Caco-2 (cell line): ENCODE measurements at regions not wholly inside any gene's neighbourhood (a gene's known extent, or its start where the extent isn't known, plus 50 kb on each side); places are given as distances from the start of the nearest gene placed in this dataset.
A peak's percentile ranks its signal among the peaks of the same experiment; 100 is the strongest.

Experiments used
- BruUV-seq: library from RNA; stranded (reverse); fragments of 400-500 nt; replicated peaks from 2 replicates; lab custom pipeline; 2021; lab: Mats Ljungman, UMichigan
- CTCF ChIA-PET: fragments of 300-600 bp; sonication (Branson Sonifier 250); formaldehyde crosslinking; loops from one replicate; lab custom pipeline; 2022; ENCODE audit warnings: antibody characterized with exemption; lab: Charles Lee
- POLR2A ChIA-PET: fragments of 300-600 bp; sonication (Branson Sonifier 250); formaldehyde crosslinking; loops from one replicate; lab custom pipeline; 2022; ENCODE audit warnings: antibody characterized with exemption; lab: Charles Lee
- DNase-seq, 2 experiments: peaks; one replicate each; pipeline versions ENCODE4 v3.0.0 to v3.0.0-alpha.2; 2020 to 2022
- H3K27me3 ChIP-seq: replicated peaks from 2 replicates; pipeline ENCODE4 v1.6.0; 2011; ENCODE audit warnings: low read length; ENCODE audit not compliant: control insufficient read depth, insufficient read depth
- H3K36me3 ChIP-seq: 2 replicates; pipeline ENCODE4 v1.5.1; 2011; ENCODE audit warnings: low read length; ENCODE audit not compliant: control insufficient read depth, insufficient read depth
- H3K4me1 ChIP-seq: fragments of 250-450 bp; sonication (Bioruptor Pico); 2 replicates; pipeline ENCODE4 v1.5.1; 2020; ENCODE audit warnings: mild to moderate bottlenecking
- H3K4me3 ChIP-seq: 2 replicates; pipeline ENCODE4 v1.5.1; 2011; ENCODE audit warnings: low read depth, mild to moderate bottlenecking, control low read depth, low read length
- H3K9me3 ChIP-seq: fragments of 250-450 bp; sonication (Bioruptor Pico); 2 replicates; pipeline ENCODE4 v1.5.1; 2020; ENCODE audit warnings: mild to moderate bottlenecking, moderate library complexity
- H3K27ac Mint-ChIP-seq: one replicate; pipeline ENCODE4 v1.8.0; 2022; ENCODE audit warnings: mixed read lengths; ENCODE audit not compliant: unreplicated experiment
- H3K27me3 Mint-ChIP-seq: one replicate; pipeline ENCODE4 v1.8.0; 2022; ENCODE audit warnings: mixed read lengths; ENCODE audit not compliant: insufficient read depth, unreplicated experiment
- H3K36me3 Mint-ChIP-seq: one replicate; pipeline ENCODE4 v1.8.0; 2022; ENCODE audit warnings: mild to moderate bottlenecking, mixed read lengths; ENCODE audit not compliant: insufficient read depth, unreplicated experiment
- H3K4me1 Mint-ChIP-seq: one replicate; pipeline ENCODE4 v1.8.0; 2022; ENCODE audit warnings: low read depth, mixed read lengths; ENCODE audit not compliant: unreplicated experiment
- H3K4me3 Mint-ChIP-seq: one replicate; pipeline ENCODE4 v1.8.0; 2022; ENCODE audit warnings: mild to moderate bottlenecking, moderate library complexity, mixed read lengths; ENCODE audit not compliant: unreplicated experiment
- H3K9me3 Mint-ChIP-seq: one replicate; pipeline ENCODE4 v1.8.0; 2022; ENCODE audit warnings: mixed read lengths; ENCODE audit not compliant: unreplicated experiment
- CTCF ChIP-seq, 2 experiments: fragments of 200-600 bp in 1 of 2; IDR thresholded peaks; 1 replicate in 1 of 2; 2 replicates in 1 of 2; pipeline versions ENCODE4 v1.5.1 to v1.8.0; 2011 to 2022; ENCODE audit warnings: antibody characterized with exemption in 1 of 2, control low read depth in 1 of 2, inconsistent platforms in 1 of 2, low read depth in 1 of 2, low read length in 1 of 2, mild to moderate bottlenecking in 1 of 2, moderate library complexity in 1 of 2; ENCODE audit not compliant: insufficient read depth in 1 of 2, severe bottlenecking in 1 of 2, unreplicated experiment in 1 of 2
- intact Hi-C: fragments of 100-400 bp; cut with micrococcal nuclease; formaldehyde crosslinking; loops from one replicate; pipeline ENCODE4 v1.10.0; 2022; ENCODE audit not compliant: unreplicated experiment

- ChIA-PET CTCF (no interaction called here), POLR2A (no interaction called here)
- DNase-seq, result no peak
- H3K27me3 Mint-ChIP-seq, result no peaks in the 10 kb centered on the region
- intact Hi-C loops, result no loop called here
- peaks cover 28% of the 10 kb centered on the region for H3K4me1 ChIP-seq
- no peaks in the 10 kb centered on the region for H3K27me3 ChIP-seq
- H3K4me3 ChIP-seq, result no peak overlapping the region
- peaks cover 15% of the 10 kb centered on the region for H3K4me1 Mint-ChIP-seq
- no peaks in the 10 kb centered on the region for H3K36me3 ChIP-seq
- H3K27ac Mint-ChIP-seq, result no peak overlapping the region
- TF ChIP-seq CTCF (IDR thresholded peaks at IDR 0.05; ENCODE audit: insufficient read depth in 1 of 2, low read depth in 1 of 2, low read length in 1 of 2, severe bottlenecking in 1 of 2, unreplicated experiment in 1 of 2), result no peak
- no peaks in the 10 kb centered on the region; the same call in 1 of the 2 replicates for H3K9me3 ChIP-seq
- peaks cover 48% of the 10 kb centered on the region for H3K9me3 Mint-ChIP-seq
- no peaks in the 10 kb centered on the region for H3K36me3 Mint-ChIP-seq
- no TSS peak for BruUV-seq
- H3K4me3 Mint-ChIP-seq, result no peak overlapping the region
Observed at GRCh38 chr6:121867095-121867494, 431.6 kb downstream of the GJA1 start.

GRCh38 chr6:121868206-121868605 is 432.8 kb downstream of the GJA1 start:
- Histone ChIP-seq H3K4me1 (peaks cover 34% of the 10 kb centered on the region), H3K27me3 (no peaks in the 10 kb centered on the region), H3K9me3 (peaks cover 10% of the 10 kb centered on the region), H3K4me3 (no peak overlapping the region), H3K36me3 (no peaks in the 10 kb centered on the region)
- no peak for TF ChIP-seq CTCF (IDR thresholded peaks at IDR 0.05; ENCODE audit: insufficient read depth in 1 of 2, low read depth in 1 of 2, low read length in 1 of 2, severe bottlenecking in 1 of 2, unreplicated experiment in 1 of 2)
- intact Hi-C loops, result loop anchor here (1.0 kb wide), 2 partner anchors 15 to 17 kb away; no protein-coding TSS in a partner anchor
- H3K4me1 Mint-ChIP-seq, result peaks cover 22% of the 10 kb centered on the region
- BruUV-seq, result no TSS peak
- H3K27me3 Mint-ChIP-seq, result no peaks in the 10 kb centered on the region
- no peaks in the 10 kb centered on the region for H3K36me3 Mint-ChIP-seq
- H3K4me3 Mint-ChIP-seq, result no peak overlapping the region
- no peak for DNase-seq
- no peak overlapping the region for H3K27ac Mint-ChIP-seq
- peaks cover 48% of the 10 kb centered on the region for H3K9me3 Mint-ChIP-seq
- CTCF ChIA-PET, result no interaction called here
- POLR2A ChIA-PET, result no interaction called here

GRCh38 chr6:121873595-121873994 is 438.1 kb downstream of the GJA1 start:
- Histone ChIP-seq H3K36me3 (no peaks in the 10 kb centered on the region), H3K4me3 (no peak overlapping the region), H3K9me3 (peaks cover 17% of the 10 kb centered on the region), H3K4me1 (peaks cover 21% of the 10 kb centered on the region), H3K27me3 (no peaks in the 10 kb centered on the region)
- DNase-seq, result peak in 1 of 2 experiments; percentile 50
- no peak for TF ChIP-seq CTCF (IDR thresholded peaks at IDR 0.05; ENCODE audit: insufficient read depth in 1 of 2, low read depth in 1 of 2, low read length in 1 of 2, severe bottlenecking in 1 of 2, unreplicated experiment in 1 of 2)
- ChIA-PET CTCF (no interaction called here), POLR2A (no interaction called here)
- no peaks in the 10 kb centered on the region for H3K36me3 Mint-ChIP-seq
- BruUV-seq, result no TSS peak
- no peaks in the 10 kb centered on the region for H3K27me3 Mint-ChIP-seq
- peaks cover 8% of the 10 kb centered on the region for H3K4me1 Mint-ChIP-seq
- intact Hi-C loops, result loop anchor here (1.0 to 2.0 kb wide), 2 partner anchors 12 to 17 kb away; no protein-coding TSS in a partner anchor
- no peak overlapping the region for H3K27ac Mint-ChIP-seq
- H3K4me3 Mint-ChIP-seq, result no peak overlapping the region
- peaks cover 53% of the 10 kb centered on the region for H3K9me3 Mint-ChIP-seq
